Activated T-helper 1 cell treated with Interleukin-2 at 50 U/mL for 16 hours (primary cell): ENCODE measurements at regions not wholly inside any gene's neighbourhood (a gene's known extent, or its start where the extent isn't known, plus 50 kb on each side); places are given as distances from the start of the nearest gene placed in this dataset.

Source experiments
- DNase-seq: peaks from one replicate; pipeline ENCODE4 v3.0.0-alpha.2; 2020; ENCODE audit warnings: low read depth

GRCh38 chr3:187931101-187931500 lies 185.8 kb upstream of the BCL6 start:
- no peak for DNase-seq

- DNase-seq: no peak
These were observed 186.6 kb upstream of the BCL6 start for GRCh38 chr3:187931770-187932278.

- no peak for DNase-seq
These were observed 187.3 kb upstream of the BCL6 start for GRCh38 chr3:187932530-187932929.

- DNase-seq: no peak
These were observed 190.4 kb upstream of the BCL6 start for GRCh38 chr3:187935623-187936156.

DNA sequence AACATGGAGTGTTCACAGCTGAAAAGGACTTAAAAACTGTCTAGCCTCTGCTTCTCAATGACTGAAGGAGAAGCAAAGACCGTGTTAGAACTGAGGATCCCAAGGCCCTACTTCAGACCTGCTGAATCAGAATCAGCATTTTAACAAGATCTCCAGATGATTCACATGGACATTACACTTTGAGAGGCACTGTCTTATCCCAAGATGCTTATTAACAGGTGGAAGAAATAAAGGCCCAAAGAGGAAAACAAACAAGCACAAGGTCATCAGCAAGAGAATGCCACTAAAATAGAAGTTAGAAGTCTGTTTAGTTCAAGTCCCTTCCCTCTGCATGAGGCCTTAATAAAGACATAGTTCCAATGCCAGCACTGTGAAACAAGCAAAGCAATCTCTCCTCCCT lies 191.4 kb upstream of the BCL6 start:
- DNase-seq: no peak

- no peak for DNase-seq
These were observed 194.6 kb upstream of the BCL6 start for GRCh38 chr3:187939891-187940290.

DNA sequence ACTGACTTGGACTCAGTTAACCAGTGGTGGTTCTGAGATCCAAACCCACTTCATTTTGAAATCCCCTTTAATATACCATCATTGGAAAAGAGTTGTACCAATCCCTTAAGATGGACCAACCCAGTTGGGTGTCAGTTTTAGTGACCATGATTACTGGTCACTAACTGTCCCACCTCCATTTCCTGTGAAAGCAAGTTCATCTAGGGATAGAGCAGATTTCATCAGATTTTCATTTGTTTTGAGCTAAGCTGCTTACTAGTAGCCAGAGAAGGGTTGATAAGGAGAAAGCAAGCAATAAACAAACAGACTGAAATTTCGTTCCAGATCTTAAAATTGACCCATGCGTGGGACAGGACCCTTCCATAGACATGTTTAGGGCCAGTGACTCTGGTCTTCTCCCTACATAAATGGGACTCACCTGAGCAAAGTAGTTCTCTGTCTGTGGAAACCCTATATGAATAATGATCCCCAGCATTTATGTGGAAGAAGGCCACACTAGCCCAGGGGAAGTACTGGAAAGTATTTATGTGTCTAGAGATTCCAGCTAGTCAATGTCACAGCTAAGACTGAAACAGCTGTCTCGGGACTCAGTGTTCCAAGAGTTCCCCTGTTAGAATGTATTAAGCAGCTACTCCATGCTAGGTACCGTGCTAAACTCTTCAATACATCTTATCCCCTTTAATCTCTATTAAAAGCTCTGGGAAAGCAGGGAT lies 196.0 kb upstream of the BCL6 start:
- DNase-seq: no peak

DNA sequence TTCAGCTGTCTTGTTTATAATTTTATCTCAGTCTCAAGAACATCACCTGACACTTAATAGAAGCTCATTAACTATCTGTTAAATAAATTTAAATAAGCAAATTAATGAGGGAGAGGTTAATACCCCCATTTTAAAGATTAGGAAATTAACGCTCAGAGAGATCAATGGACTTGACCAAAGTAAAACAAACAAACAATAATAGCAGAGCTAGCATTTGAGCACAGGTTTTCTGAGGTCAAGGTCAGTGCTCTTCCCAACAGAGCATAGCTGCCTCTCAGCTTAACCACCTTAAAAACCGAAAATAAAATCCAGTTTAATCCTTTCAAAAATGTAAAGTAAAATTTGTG lies 196.6 kb upstream of the BCL6 start:
- no peak for DNase-seq

DNA sequence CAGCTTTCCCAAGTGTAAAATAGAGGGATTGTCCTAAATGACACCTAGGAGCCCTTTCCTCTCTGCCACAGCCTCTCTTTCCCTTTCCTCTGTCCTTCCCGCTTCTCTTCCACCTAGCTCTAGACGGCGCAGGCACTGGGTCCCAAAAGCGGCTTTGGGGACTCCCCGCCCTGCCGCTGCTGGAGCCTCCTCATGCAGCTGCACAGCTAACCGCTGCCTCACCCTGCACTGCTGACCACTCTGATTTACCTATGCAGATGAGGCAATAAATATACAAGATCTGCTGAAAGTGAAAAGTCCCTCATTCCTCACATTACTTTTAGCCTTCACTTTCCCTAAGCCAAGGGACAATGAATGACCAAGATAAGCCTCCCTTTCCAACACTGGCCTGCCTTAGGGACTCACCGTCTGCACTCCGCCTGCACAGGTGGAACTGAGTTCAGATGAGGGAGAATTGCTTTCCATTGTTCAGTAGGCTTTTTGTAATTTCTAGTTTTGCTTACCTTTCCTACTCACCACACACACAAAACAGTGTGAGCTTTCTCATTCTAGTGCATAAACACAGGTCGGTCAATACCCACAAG lies 197.5 kb upstream of the BCL6 start:
- DNase-seq: no peak

GRCh38 chr3:187943677-187944389 lies 198.6 kb upstream of the BCL6 start:
- no peak for DNase-seq

DNA sequence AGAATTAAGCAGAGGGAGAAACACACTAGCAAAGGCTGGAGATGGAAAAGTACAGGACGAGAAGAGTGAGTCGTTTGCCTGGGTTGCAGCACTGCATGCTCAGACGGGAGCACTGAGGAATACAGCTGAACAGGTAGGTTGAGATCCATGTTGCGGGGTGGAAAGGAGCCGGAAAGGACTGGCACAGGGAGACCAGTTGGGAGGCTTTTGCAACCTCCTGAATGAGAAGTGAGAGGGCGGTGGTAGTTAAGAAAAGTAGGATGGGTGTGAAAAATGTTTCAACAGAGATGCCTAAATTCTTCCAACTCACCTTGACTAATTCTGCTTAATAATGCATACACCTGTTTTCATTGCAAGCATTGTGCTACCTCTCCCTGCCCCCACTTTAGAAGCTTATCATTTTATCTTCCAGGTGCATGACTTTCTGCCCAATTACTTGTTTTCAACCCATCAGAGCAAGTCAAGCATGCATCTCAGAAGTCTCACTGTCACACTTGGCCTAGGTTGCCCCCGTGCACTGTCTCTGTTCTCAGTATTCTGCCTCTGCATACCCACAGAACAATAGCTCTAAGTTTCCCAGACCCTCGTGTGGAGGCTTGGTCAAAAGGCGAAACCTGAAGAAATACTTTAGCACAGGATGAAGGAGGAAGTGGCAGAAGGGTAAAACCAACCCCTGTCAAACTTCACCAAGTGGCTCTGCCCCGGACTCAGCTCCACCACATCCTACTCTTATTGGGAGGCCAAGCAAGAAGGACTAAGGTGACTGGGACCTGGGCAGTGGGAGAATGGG lies 199.3 kb upstream of the BCL6 start:
- no peak for DNase-seq

DNA sequence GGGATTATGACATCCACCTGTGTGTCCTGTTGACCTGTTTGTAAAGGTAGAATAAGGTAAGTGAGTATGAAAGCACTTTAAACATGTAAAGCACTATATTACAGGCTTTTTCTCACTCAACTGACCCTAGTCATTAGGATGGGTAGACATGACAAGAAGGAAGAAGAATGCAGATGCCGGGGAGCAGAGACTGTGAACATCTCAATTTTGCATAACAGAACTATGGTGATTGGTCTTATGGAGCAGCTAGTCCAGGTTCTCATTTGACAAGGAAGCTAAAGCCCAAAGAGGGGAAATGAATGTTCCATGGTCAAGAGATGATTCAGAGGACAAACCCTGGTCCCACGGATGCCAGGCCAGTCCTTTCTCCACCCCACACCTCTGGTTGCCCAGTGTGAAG lies 200.1 kb upstream of the BCL6 start:
- DNase-seq: no peak

GRCh38 chr3:187946163-187946691 lies 201.0 kb upstream of the BCL6 start:
- DNase-seq: no peak

- DNase-seq: no peak
These were observed 201.7 kb upstream of the BCL6 start for GRCh38 chr3:187946981-187947380.

GRCh38 chr3:187947927-187948682 lies 202.8 kb upstream of the BCL6 start:
- no peak for DNase-seq

DNA sequence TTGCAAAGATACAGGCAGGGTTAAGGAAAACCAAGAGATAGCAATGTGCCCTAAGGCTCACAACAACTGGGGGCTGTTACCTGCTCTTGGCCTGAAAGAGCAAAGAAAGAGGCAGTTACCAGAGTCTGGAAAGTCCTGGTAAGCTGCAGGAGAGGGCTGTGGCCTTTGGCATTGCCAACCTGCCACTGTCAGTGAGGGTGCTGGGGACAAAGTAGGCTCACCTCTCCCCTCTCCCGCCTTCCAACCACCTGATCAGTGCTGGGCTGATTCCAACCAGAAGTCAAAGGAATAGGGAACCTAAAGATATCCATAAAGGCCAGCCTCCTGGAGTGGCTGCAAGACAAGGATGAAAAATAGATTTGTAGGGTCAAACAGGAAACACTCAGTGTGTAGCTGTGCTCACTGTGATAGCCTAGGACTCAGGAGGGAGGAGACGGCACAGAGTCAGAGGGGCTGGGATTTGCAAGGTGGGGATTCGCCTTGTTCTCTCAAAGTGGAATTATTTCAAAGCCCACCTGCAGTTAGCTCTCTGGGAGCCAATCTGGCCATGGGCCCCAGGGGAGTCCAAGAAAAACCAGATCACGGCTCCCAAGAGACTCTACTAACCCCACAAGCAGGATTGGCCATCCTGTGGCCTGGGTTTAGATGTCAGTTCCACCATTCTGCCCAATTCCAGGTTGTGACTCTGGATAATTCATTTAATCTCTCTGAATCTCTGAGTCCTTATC lies 204.0 kb upstream of the BCL6 start:
- DNase-seq: no peak

- no peak for DNase-seq
These were observed 203.3 kb upstream of the LPP start for GRCh38 chr3:187950671-187951070.

- DNase-seq: no peak
These were observed 202.3 kb upstream of the LPP start for GRCh38 chr3:187951452-187952190.

DNA sequence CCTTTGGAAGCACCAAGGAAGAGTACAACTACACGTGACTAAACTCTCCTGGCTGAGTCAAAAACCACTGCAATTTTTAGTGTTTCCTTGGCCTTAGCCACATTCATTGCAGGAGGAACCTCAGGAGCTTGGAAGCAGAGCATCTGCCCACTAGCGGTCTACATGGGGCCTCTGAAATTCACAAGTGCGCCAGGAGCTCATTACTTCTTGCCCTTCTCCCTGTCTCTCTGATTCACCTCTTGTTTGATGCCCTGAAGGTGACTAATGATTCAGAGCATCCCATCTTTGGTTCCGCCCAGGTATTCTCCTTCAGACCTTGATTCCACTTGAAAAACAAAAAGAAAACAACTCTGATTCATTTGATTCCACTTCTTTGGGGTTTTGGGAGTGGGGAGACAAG lies 201.1 kb upstream of the LPP start:
- no peak for DNase-seq

- no peak for DNase-seq
These were observed 199.5 kb upstream of the LPP start for GRCh38 chr3:187954516-187954872.
